ENCODE measurements at regions not wholly inside any gene's neighbourhood (a gene's known extent, or its start where the extent isn't known, plus 50 kb on each side); places are given as distances from the start of the nearest gene placed in this dataset.

- Histone ChIP-seq H3K4me1 (ENCODE audit: control insufficient read depth, insufficient read depth, low read length) (no peaks in the 10 kb centered on the region), H3K36me3 (ENCODE audit: control insufficient read depth, insufficient read depth, low read length) (no peaks in the 10 kb centered on the region), H3K4me3 (ENCODE audit: low read length) (no peak overlapping the region), H3K9ac (ENCODE audit: low read length) (no peak overlapping the region), H3K9me3 (ENCODE audit: control insufficient read depth, low read length) (no peaks in the 10 kb centered on the region), H3K27me3 (ENCODE audit: control insufficient read depth, insufficient read depth, low read length) (no peaks in the 10 kb centered on the region)
Observed at GRCh38 chr12:111100554-111100953, 180.2 kb upstream of the MYL2 start.

DNA sequence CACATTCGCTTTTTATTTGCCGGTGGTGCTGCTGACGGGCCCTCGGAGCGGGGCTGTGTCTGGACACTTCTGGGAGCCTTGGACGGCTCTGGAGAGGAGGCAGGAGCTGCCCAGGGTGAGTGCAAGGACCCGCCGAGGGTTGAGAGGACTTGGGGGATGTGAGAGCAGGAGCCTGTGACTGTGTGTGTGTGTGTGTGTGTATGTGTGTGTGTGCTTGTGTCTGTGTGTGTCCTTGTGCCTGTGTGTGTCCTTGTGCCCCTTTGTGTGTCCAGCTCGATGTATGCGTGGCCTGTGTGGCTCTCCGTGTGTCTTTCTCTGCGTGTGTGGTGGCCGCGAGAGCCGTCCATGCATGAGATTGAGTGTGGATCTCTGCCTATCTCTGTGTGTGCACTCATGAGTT, 179.6 kb upstream of the MYL2 start:
- Histone ChIP-seq H3K9me3 (ENCODE audit: control insufficient read depth, low read length) (no peaks in the 10 kb centered on the region), H3K9ac (ENCODE audit: low read length) (no peak overlapping the region), H3K27me3 (ENCODE audit: control insufficient read depth, insufficient read depth, low read length) (no peaks in the 10 kb centered on the region), H3K36me3 (ENCODE audit: control insufficient read depth, insufficient read depth, low read length) (no peaks in the 10 kb centered on the region), H3K4me3 (ENCODE audit: low read length) (no peak overlapping the region), H3K4me1 (ENCODE audit: control insufficient read depth, insufficient read depth, low read length) (no peaks in the 10 kb centered on the region)

- Histone ChIP-seq H3K9ac (ENCODE audit: low read length) (no peak overlapping the region), H3K9me3 (ENCODE audit: control insufficient read depth, low read length) (no peaks in the 10 kb centered on the region), H3K36me3 (ENCODE audit: control insufficient read depth, insufficient read depth, low read length) (no peaks in the 10 kb centered on the region), H3K4me3 (ENCODE audit: low read length) (no peak overlapping the region), H3K4me1 (ENCODE audit: control insufficient read depth, insufficient read depth, low read length) (no peaks in the 10 kb centered on the region), H3K27me3 (ENCODE audit: control insufficient read depth, insufficient read depth, low read length) (peaks cover 4% of the 10 kb centered on the region)
Observed at GRCh38 chr12:111099186-111099585, 178.8 kb upstream of the MYL2 start.

- no peak overlapping the region for H3K9ac ChIP-seq (ENCODE audit: low read length)
- H3K4me3 ChIP-seq (ENCODE audit: low read length), result no peak overlapping the region
- H3K4me1 ChIP-seq (ENCODE audit: control insufficient read depth, insufficient read depth, low read length), result no peaks in the 10 kb centered on the region
- H3K27me3 ChIP-seq (ENCODE audit: control insufficient read depth, insufficient read depth, low read length), result peaks cover 9% of the 10 kb centered on the region
- H3K36me3 ChIP-seq (ENCODE audit: control insufficient read depth, insufficient read depth, low read length), result no peaks in the 10 kb centered on the region
- H3K9me3 ChIP-seq (ENCODE audit: control insufficient read depth, low read length), result no peaks in the 10 kb centered on the region
Observed at GRCh38 chr12:111094157-111095010, 174.0 kb upstream of the MYL2 start.

DNA sequence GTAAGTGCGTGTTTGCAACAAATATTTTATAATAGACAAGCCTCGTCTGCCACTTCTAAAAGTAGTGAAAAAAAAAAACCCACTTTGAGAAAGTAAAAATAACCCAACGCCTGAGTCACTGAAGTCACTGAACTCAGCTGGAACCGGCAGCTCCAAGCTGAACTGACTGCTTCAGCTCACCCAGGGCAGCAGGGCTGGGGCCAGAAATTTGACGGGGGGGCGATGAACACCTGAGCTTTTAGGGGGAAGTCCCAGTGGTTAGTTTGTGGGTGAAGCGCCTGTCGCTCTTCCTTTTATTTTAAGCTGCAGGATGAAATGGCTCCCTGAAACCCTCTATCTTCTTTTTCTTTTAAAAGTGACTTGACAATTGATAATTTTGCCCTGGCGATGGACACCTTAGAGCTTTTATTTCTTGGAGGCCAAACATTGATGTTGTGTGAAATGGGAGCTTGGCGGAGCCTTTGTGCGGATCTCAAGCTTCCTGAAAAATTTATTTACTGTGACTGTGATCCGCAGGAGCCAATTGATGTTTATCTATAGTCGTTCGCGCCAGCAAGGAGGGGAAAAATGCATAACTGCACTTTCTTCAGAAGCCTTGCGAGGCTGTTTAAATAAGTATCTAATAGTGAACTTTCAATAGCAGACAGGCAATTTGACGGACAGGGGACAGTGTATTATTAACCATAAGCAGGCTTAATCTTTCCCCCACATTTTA, 173.2 kb upstream of the MYL2 start:
- Histone ChIP-seq H3K9me3 (ENCODE audit: control insufficient read depth, low read length) (no peaks in the 10 kb centered on the region), H3K9ac (ENCODE audit: low read length) (no peak overlapping the region), H3K4me3 (ENCODE audit: low read length) (no peak overlapping the region), H3K4me1 (ENCODE audit: control insufficient read depth, insufficient read depth, low read length) (no peaks in the 10 kb centered on the region), H3K27me3 (ENCODE audit: control insufficient read depth, insufficient read depth, low read length) (peaks cover 9% of the 10 kb centered on the region), H3K36me3 (ENCODE audit: control insufficient read depth, insufficient read depth, low read length) (no peaks in the 10 kb centered on the region)

DNA sequence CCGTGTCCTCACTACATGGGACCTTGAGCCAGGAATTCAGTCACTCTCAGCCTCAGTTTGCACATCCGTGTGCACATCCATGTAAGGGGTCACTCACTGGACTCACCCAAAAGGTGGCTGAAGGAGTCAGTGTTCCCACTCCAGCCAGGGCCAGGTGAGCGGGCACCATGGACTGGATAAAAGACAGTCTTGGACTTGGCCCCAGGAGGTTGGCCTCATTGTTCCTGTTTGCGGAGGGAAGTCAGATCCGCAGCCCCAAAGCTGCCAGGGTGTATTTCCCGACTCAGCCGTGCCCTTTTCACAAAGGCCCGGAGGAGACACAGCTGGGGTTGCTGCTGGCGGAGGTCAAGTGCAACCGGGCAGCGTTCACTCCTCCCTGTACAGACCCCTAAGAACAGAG, 170.7 kb upstream of the MYL2 start:
- Histone ChIP-seq H3K9me3 (ENCODE audit: control insufficient read depth, low read length) (no peaks in the 10 kb centered on the region), H3K36me3 (ENCODE audit: control insufficient read depth, insufficient read depth, low read length) (no peaks in the 10 kb centered on the region), H3K4me3 (ENCODE audit: low read length) (no peak overlapping the region), H3K27me3 (ENCODE audit: control insufficient read depth, insufficient read depth, low read length) (peaks cover 9% of the 10 kb centered on the region), H3K9ac (ENCODE audit: low read length) (no peak overlapping the region), H3K4me1 (ENCODE audit: control insufficient read depth, insufficient read depth, low read length) (no peaks in the 10 kb centered on the region)

DNA sequence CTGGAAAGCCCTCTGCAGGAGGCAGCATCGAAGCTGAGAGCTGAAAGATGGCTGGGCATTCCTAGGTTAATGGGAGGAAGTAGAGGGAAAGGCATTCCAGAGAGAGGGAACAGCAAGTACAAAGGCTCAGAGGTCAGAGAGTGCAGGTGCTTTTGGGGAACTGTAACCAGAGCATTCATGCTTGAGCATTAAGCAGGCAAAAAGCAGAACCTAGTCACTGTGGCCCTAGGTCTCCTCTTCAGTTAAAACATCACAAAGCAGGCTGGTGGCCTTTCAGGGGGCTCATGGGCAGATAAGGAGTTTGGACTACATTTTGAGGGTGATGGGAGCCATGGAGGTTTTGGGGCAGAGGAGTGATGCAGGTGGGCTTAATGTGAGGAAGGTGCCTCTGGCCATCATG, 169.2 kb upstream of the MYL2 start:
- H3K4me3 ChIP-seq (ENCODE audit: low read length), result no peak overlapping the region
- H3K9me3 ChIP-seq (ENCODE audit: control insufficient read depth, low read length), result no peaks in the 10 kb centered on the region
- no peaks in the 10 kb centered on the region for H3K4me1 ChIP-seq (ENCODE audit: control insufficient read depth, insufficient read depth, low read length)
- H3K27me3 ChIP-seq (ENCODE audit: control insufficient read depth, insufficient read depth, low read length), result peaks cover 9% of the 10 kb centered on the region
- H3K36me3 ChIP-seq (ENCODE audit: control insufficient read depth, insufficient read depth, low read length), result no peaks in the 10 kb centered on the region
- H3K9ac ChIP-seq (ENCODE audit: low read length), result no peak overlapping the region

DNA sequence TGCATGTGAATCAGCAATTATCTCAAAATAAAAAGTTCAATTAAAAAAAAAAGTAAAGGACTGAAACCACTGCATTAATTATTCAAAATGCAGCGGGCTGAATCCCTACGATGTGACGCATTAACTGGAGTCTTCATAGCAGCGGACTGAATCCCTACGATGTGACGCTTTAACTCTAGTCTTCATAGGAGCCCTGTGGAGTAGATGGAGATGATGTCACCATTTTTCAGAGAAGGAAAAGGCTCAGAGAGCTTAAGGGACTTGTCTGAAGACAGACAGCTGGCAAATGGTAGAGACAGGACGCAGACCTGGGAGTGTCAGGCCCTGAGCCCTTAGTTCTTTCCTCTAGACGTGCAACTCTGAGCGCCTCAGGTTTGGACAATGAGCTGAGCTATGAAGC, 168.0 kb upstream of the MYL2 start:
- Histone ChIP-seq H3K36me3 (ENCODE audit: control insufficient read depth, insufficient read depth, low read length) (no peaks in the 10 kb centered on the region), H3K4me1 (ENCODE audit: control insufficient read depth, insufficient read depth, low read length) (no peaks in the 10 kb centered on the region), H3K4me3 (ENCODE audit: low read length) (no peak overlapping the region), H3K9me3 (ENCODE audit: control insufficient read depth, low read length) (no peaks in the 10 kb centered on the region), H3K27me3 (ENCODE audit: control insufficient read depth, insufficient read depth, low read length) (peaks cover 3% of the 10 kb centered on the region), H3K9ac (ENCODE audit: low read length) (no peak overlapping the region)

- no peaks in the 10 kb centered on the region for H3K4me1 ChIP-seq (ENCODE audit: control insufficient read depth, insufficient read depth, low read length)
- no peak overlapping the region for H3K4me3 ChIP-seq (ENCODE audit: low read length)
- H3K9ac ChIP-seq (ENCODE audit: low read length), result no peak overlapping the region
- H3K27me3 ChIP-seq (ENCODE audit: control insufficient read depth, insufficient read depth, low read length), result no peaks in the 10 kb centered on the region
- H3K36me3 ChIP-seq (ENCODE audit: control insufficient read depth, insufficient read depth, low read length), result no peaks in the 10 kb centered on the region
- H3K9me3 ChIP-seq (ENCODE audit: control insufficient read depth, low read length), result no peaks in the 10 kb centered on the region
Observed at GRCh38 chr12:111086947-111087700, 166.7 kb upstream of the MYL2 start.

DNA sequence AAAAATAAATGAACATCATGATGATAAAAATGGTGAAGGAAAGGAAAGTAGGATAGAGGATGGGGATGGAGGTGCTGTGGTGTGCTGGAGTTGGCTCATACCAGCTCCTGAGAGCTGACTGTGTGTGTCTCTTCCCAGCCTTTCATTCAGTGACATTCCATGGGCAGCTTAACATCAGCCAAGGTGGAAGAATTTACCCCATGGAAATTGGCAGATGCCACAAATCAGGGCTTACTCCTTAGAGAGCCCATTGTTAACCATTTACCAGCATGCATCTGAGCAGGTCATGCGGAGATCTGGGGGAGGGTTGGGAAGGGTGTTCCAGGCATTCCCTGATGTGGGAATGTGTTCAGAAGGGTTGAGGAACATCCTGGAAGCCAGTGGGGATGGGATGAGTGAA, 164.7 kb upstream of the MYL2 start:
- no peaks in the 10 kb centered on the region for H3K27me3 ChIP-seq (ENCODE audit: control insufficient read depth, insufficient read depth, low read length)
- no peak overlapping the region for H3K9ac ChIP-seq (ENCODE audit: low read length)
- H3K9me3 ChIP-seq (ENCODE audit: control insufficient read depth, low read length), result no peaks in the 10 kb centered on the region
- no peaks in the 10 kb centered on the region for H3K36me3 ChIP-seq (ENCODE audit: control insufficient read depth, insufficient read depth, low read length)
- H3K4me1 ChIP-seq (ENCODE audit: control insufficient read depth, insufficient read depth, low read length), result no peaks in the 10 kb centered on the region
- H3K4me3 ChIP-seq (ENCODE audit: low read length), result no peak overlapping the region

DNA sequence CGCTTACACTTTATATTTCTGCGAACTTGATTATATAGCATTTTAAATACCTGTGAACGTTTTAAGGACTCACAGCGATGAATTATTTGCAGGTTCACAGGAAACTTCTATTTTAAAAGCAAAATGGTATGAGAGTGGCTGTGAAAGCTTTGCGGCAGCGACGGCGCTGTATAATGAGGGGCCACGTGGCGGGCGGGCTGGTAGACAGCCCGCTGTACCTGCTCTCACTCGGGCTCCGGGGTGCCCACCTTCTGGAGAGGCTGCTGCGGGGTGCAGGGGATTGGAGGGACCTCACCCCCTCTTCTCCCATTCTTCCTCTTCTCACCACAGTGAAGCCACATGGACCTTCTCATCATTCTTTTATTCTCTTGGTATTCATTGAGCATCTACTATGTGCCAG, 164.2 kb upstream of the MYL2 start:
- Histone ChIP-seq H3K9me3 (ENCODE audit: control insufficient read depth, low read length) (no peaks in the 10 kb centered on the region), H3K9ac (ENCODE audit: low read length) (no peak overlapping the region), H3K4me3 (ENCODE audit: low read length) (no peak overlapping the region), H3K36me3 (ENCODE audit: control insufficient read depth, insufficient read depth, low read length) (no peaks in the 10 kb centered on the region), H3K4me1 (ENCODE audit: control insufficient read depth, insufficient read depth, low read length) (no peaks in the 10 kb centered on the region), H3K27me3 (ENCODE audit: control insufficient read depth, insufficient read depth, low read length) (no peaks in the 10 kb centered on the region)

DNA sequence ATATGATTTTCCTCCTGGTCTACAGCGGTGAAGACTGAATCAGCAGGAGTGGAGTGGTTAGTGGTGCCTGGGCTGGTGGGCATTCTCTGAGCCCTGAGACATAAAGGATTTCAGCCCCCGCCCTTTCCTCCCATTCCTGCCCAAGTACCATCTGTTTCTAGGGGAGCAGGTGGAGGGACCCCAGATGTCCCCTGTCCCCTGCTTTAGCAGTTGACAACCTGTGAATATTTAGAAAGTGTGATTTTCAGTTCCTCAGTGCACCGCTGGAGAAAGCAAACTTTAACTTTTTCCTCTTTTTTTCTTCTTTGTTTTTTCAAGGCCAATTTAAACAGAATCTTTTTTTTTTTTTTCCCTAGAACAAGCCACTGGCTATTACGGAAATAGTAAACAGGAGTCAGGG, 163.8 kb upstream of the MYL2 start:
- Histone ChIP-seq H3K9me3 (ENCODE audit: control insufficient read depth, low read length) (no peaks in the 10 kb centered on the region), H3K4me3 (ENCODE audit: low read length) (no peak overlapping the region), H3K36me3 (ENCODE audit: control insufficient read depth, insufficient read depth, low read length) (no peaks in the 10 kb centered on the region), H3K27me3 (ENCODE audit: control insufficient read depth, insufficient read depth, low read length) (no peaks in the 10 kb centered on the region), H3K4me1 (ENCODE audit: control insufficient read depth, insufficient read depth, low read length) (no peaks in the 10 kb centered on the region), H3K9ac (ENCODE audit: low read length) (no peak overlapping the region)
